BE2C (cell line): ENCODE measurements at regions not wholly inside any gene's neighbourhood (a gene's known extent, or its start where the extent isn't known, plus 50 kb on each side); places are given as distances from the start of the nearest gene placed in this dataset.

Experiments
- DNase-seq: peaks from one replicate; pipeline ENCODE4 v3.0.0-alpha.2; 2020
- H3K27me3 ChIP-seq: fragments of 250-450 bp; sonication (Bioruptor Pico); 2 replicates; pipeline ENCODE4 v1.5.1; 2020; ENCODE audit warnings: mild to moderate bottlenecking
- H3K36me3 ChIP-seq: fragments of 250-450 bp; sonication (Bioruptor Pico); 2 replicates; pipeline ENCODE4 v1.5.1; 2020; ENCODE audit warnings: mild to moderate bottlenecking
- H3K4me1 ChIP-seq: fragments of 250-450 bp; sonication (Bioruptor Pico); 2 replicates; pipeline ENCODE4 v1.5.1; 2020
- H3K4me3 ChIP-seq: 2 replicates; pipeline ENCODE4 v1.5.1; 2011; ENCODE audit warnings: low read depth, low read length
- H3K9me3 ChIP-seq: fragments of 250-450 bp; sonication (Bioruptor Pico); 2 replicates; pipeline ENCODE4 v1.5.1; 2020
- CTCF ChIP-seq: IDR thresholded peaks from 2 replicates; pipeline ENCODE4 v1.5.1; 2012; ENCODE audit warnings: mild to moderate bottlenecking, low read depth, low read length

- no peaks in the 10 kb centered on the region for H3K36me3 ChIP-seq
- no peaks in the 10 kb centered on the region for H3K27me3 ChIP-seq
- H3K9me3 ChIP-seq = no peaks in the 10 kb centered on the region
- no peak for DNase-seq
- no peaks in the 10 kb centered on the region for H3K4me1 ChIP-seq
- H3K4me3 ChIP-seq = no peak overlapping the region
- TF ChIP-seq CTCF = no peak
Measured at GRCh38 chr16:86649875-86650274, 71.5 kb downstream of the FOXL1 start.

GRCh38 chr16:86651013-86651627, 72.8 kb downstream of the FOXL1 start:
- Histone ChIP-seq H3K27me3 (no peaks in the 10 kb centered on the region), H3K4me1 (no peaks in the 10 kb centered on the region), H3K4me3 (no peak overlapping the region), H3K9me3 (no peaks in the 10 kb centered on the region), H3K36me3 (no peaks in the 10 kb centered on the region)
- no peak for TF ChIP-seq CTCF
- no peak for DNase-seq

- no peak for TF ChIP-seq CTCF
- Histone ChIP-seq H3K9me3 (no peaks in the 10 kb centered on the region), H3K27me3 (no peaks in the 10 kb centered on the region), H3K4me3 (no peak overlapping the region), H3K4me1 (no peaks in the 10 kb centered on the region), H3K36me3 (no peaks in the 10 kb centered on the region)
- no peak for DNase-seq
Measured at GRCh38 chr16:86651823-86652222, 73.5 kb downstream of the FOXL1 start.

GRCh38 chr16:86653285-86654006, 75.1 kb downstream of the FOXL1 start:
- H3K27me3 ChIP-seq = no peaks in the 10 kb centered on the region
- H3K4me1 ChIP-seq = no peaks in the 10 kb centered on the region
- no peak for TF ChIP-seq CTCF
- H3K9me3 ChIP-seq = no peaks in the 10 kb centered on the region
- H3K4me3 ChIP-seq = no peak overlapping the region
- DNase-seq = no peak
- H3K36me3 ChIP-seq = no peaks in the 10 kb centered on the region

GRCh38 chr16:86657972-86658371, 79.6 kb downstream of the FOXL1 start:
- Histone ChIP-seq H3K9me3 (no peaks in the 10 kb centered on the region), H3K36me3 (no peaks in the 10 kb centered on the region), H3K4me3 (no peak overlapping the region), H3K27me3 (peaks cover 5% of the 10 kb centered on the region), H3K4me1 (no peaks in the 10 kb centered on the region)
- TF ChIP-seq CTCF = no peak
- no peak for DNase-seq

- no peak for TF ChIP-seq CTCF
- Histone ChIP-seq H3K4me3 (no peak overlapping the region), H3K9me3 (no peaks in the 10 kb centered on the region), H3K4me1 (no peaks in the 10 kb centered on the region), H3K27me3 (peaks cover 8% of the 10 kb centered on the region), H3K36me3 (no peaks in the 10 kb centered on the region)
- DNase-seq = no peak
Measured at GRCh38 chr16:86660623-86661022, 82.3 kb downstream of the FOXL1 start.
